ENCODE measurements at regions not wholly inside any gene's neighbourhood (a gene's known extent, or its start where the extent isn't known, plus 50 kb on each side); places are given as distances from the start of the nearest gene placed in this dataset.
"Not testable (repeated sequence)": the region's sequence is repeated elsewhere in the genome, so short reads cannot be mapped to it uniquely, and the experiment has no call there.

DNA sequence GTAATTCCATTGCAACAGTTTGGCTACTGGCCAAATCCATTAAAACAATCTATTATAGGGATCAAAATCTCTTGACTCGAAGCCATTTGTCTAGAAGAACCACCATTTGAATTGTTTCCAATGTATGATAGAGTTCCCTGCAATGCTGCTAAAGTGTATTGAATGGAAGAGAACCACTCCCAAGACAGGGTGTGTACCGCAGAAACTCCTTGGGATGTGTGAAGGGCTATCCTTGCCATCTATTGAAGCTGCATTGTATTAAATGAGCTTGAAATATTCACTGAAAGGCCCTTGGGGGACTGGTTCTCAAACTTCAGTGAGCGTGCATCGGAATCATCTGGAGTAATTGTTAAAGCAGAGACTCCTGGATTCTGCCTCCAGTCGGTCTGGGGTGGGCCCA lies 260.4 kb upstream of the MEIS1 start:
- no peak for DNase-seq (ENCODE audit: low spot score)

DNA sequence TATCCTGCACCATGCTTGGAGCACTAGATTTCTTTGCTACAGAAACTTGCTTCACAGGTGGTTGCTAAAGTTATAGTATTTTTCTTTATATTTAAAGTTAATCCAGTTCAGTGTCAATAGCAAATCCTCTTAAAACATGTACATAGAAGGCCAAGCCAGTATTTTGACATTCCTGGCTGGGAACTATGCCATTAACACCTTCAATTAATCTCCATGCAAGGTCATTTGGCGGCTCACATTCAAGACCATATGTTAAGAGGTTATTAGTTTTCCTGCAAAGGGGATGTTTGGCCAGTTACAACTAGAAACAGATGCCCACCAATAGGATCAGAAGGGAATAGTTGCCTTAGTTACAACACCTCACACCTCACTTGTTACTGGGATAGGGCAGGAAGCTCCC lies 261.3 kb upstream of the MEIS1 start:
- no peak for DNase-seq (ENCODE audit: low spot score)

DNA sequence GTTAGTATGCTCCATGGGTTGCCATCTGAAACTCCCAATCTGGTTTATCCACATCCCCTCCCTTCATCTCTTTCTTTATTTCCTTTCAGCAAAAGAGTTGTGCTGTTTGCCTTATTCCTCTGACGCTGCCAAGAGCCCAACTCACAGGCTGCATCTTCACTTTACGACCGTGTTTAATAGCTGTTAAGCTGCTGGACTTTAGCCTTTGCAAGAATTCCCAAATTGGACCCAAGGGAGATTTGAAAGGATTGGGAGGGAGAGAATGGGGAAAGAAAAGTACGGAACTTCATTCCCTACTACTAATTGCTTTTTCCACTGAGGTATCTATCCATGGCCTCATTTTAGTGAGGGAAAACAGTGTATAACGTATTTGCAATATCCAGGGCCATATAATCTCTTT lies 263.4 kb upstream of the MEIS1 start:
- DNase-seq (ENCODE audit: low spot score): no peak

DNA sequence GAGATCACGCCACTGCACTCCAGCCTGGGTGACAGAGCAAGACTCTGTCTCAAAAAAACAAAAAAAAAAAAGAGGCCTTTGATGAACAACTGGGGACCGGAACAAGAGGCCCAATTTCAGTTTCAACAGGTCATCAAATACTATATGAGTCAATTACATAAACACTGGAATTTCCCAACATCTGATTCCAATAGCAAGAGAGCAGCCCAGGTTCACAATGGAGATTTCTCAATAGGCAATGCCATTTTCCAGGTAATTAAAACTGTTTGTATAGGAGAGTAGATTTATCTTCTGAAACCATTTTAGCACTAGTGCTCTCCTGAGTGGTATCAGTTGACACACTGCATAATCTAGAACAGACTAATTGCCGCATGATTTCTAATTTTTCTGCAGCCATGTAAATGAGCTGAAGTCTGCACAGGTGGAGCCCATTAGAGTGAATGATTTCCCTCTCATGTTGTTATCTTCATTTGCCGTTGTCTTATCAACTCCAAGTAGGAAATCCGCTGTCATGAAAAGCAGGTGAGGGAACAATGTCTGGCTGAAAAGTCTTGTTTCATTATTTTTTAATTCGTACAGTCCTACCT lies 264.1 kb upstream of the MEIS1 start:
- DNase-seq (ENCODE audit: low spot score): no peak

DNA sequence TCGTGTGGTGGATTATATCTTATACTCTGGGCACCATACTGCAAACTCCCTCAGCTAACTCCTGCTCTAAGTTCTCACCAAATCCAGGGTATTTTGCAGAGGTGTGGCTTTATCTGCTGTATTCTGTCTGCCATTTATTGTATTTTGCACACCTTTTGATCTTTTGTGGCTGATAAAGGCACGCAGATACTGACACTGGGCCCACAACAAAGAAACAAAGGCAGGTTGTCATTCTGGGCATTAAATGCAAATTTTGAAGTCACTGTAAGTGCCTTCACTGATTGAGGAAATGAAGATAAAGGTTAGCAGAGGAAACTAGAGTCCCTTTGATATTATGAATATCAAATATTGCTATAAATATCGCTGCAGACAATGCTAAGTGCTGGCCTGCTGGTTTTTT lies 265.8 kb upstream of the MEIS1 start:
- DNase-seq (ENCODE audit: low spot score): no peak

DNA sequence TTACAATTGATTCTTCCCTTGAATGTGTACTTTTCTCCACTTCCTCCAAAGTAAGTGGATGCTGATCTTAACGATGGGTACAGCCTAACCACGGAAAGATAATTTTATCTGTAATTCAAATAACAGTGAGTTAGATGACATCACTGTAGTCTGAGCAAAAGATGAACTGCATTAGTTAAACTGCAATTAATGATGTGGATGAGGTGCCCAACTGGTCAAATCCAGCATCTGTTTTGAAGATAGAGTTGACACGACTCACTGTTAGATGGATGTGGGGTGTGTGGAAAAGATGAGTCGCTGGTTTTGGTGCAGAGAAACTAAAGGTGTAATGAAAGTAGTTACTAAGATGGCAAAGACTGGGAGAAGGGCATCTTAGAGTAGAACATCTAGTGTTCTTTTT lies 270.5 kb upstream of the MEIS1 start:
- no peak for DNase-seq (ENCODE audit: low spot score)

DNA sequence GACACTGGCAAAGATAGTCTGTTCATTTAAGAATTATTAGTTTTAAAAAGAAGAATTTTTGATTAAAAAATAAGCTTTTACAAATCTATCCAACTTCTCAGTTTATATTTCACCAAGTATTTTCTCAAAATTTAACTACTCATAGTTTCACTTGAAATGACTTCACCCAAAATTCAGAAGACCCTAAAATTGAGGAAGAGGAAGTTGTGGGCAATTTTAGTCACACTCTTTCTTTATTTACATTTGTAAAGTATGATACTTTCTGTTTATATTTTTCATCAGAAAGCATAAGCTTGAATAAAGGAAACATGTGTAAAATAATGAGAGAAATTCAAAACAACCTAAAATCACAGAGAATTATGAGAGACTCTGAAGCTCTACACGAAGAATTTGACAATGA lies 278.8 kb upstream of the MEIS1 start:
- no peak for DNase-seq (ENCODE audit: low spot score)

DNA sequence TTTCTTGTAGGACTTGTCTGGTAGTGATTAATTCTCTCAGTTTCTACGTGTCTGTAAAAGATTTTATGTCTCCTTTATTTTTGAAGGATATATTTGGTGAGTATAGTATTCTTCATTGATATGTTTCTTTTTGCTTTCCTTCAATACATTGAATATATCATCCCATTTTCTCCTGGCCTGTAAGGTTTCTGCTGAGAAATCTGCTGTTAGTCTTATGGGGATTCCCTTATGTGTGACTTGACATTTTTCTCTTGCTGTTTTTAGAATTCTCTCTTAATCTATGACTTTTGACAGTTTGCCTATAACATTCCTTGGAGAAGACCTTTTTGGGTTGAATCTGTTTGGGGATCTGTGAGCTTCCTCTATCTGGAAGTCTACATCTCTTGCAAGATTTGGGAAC lies 281.0 kb upstream of the MEIS1 start:
- DNase-seq (ENCODE audit: low spot score): no peak

DNA sequence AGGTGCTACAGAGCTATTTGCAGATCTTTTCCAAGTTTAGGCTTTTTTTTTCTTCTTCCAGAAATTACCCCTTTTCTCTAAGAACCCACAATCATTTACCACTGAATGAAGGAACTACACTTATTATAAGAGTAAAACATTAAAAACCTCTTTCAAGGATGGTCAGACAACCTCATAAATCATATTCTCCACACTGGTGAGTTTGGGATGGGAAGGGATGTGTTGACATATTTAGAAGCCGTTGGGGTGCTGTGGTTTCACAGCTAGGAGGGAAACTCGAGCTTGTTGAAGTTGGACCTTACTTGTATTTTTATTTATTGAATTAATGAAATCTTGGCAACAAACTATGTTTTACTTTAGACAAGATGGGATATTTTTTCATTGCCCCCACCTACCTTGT lies 289.4 kb upstream of the MEIS1 start:
- no peak for DNase-seq (ENCODE audit: low spot score)

DNA sequence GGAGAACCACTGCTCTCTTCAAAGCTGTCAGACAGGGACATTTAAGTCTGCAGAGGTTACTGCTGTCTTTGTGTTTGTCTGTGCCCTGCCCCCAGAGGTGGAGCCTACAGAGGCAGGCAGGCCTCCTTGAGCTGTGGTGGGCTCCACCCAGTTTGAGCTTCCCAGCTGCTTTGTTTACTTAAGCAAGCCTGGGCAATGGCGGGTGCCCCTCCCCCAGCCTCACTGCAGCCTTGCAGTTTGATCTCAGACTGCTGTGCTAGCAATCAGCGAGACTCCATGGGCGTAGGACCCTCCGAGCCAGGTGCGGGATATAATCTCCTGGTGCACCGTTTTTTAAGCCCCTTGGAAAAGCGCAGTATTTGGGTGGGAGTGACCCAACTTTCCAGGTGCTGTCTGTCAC lies 290.6 kb upstream of the MEIS1 start:
- not testable (repeated sequence) for DNase-seq (ENCODE audit: low spot score)

DNA sequence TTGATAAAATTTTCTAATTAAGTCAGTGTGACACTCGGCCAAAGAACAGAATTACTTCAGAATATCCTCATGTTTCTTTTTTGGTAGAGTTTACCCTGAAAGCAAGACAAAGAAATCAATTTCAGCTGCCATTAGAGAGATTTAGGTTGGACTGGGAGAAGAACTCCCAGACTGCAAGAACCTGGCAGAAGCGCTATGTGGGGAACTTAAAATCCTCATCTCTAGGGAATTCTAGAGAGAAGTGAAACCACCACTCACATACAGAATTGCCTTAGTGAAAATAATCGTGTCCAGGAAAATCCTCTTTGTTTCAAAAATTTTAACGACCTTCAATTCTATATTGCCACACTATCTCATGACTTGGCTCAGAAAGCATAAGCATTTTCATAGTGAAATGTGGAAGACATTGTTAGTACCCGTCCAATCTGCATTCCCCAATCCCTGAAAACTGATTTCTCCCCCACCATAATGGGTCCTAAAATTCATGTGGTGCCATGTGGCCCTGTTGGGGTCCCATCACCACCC lies 297.3 kb upstream of the MEIS1 start:
- DNase-seq (ENCODE audit: low spot score): no peak

DNA sequence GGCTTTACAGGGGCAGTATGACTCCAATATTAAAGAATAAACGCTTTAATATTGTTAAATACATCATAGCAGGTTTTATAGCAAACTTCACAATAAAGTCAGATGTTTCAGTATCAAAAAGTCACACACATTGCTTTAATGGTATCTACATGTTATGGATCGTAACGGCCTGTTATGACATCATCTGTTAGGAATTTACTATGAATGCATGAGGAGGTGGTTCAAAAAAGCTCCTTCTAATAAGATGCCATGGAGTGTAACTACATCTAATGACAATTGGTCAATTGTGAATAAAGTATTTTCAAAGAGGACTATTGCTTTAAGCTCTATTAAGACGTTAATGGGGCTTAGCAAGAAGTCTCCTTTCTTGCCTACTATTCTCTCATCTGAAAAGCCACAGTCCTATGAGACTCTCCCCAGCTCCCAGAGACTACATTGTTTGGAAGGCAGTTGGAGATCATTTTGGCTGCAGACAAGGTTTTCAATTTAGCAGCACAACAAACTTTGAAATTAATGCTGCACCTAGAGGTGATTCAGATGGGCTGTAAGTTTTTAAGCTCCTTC lies 300.7 kb upstream of the MEIS1 start:
- no peak for DNase-seq (ENCODE audit: low spot score)

DNA sequence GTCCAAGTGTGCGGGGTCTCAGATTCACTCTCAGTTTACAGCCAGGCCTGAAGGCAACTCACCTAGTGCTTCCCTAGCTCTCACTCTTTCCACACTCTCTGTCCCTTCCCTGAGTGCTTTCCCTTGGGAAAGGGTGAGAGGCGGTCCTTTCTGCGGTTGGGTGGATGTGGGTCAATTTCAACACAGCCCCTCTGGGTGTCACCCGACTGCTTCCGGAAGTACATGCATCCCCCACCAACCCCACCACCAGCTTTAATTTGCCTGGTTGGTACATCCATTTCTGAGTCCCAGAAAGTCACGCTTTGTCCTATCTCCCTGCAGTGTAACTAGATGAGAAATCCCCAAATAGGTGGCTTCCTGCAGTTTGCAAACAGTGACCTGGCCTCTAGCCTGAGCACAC lies 307.3 kb upstream of the MEIS1 start:
- DNase-seq (ENCODE audit: low spot score): no peak

DNA sequence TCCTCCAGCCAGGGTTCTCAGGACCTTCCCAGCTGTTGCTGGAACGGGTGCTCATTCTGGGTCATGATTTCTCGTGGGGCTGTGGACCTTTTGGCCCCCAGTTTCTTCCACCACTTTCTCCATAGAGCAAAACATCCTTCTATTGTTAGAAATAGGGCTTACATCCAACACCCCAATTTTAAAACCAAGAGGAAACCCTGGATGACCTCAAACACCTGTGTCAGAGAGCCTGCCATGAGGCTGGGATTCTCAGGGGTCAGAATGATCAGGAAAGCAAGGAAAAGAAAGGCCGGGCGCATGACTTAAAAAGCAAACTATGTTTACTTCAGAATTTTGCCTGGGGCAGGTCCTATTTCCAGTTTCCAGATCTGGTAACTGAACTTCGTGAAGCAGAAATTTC lies 307.9 kb upstream of the MEIS1 start:
- no peak for DNase-seq (ENCODE audit: low spot score)

DNA sequence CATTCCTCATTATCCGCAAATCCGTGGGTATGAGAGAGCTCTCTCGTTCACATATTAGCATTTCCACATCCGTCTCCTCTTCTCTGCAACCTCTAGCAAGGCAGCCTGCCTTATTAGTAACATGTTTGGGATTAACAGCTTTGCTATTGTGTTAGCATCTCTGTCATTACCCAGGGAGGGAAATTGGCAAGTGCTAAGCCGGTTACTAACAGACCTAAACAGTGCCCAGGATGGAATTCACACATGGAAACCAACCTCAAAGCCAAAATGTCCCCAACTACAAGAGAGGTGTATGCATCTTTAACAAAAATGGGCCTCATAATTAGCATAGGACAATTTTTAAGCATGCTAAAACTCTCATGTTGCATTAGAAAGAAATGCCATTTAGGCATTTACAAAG lies 309.0 kb upstream of the MEIS1 start:
- DNase-seq (ENCODE audit: low spot score): no peak

DNA sequence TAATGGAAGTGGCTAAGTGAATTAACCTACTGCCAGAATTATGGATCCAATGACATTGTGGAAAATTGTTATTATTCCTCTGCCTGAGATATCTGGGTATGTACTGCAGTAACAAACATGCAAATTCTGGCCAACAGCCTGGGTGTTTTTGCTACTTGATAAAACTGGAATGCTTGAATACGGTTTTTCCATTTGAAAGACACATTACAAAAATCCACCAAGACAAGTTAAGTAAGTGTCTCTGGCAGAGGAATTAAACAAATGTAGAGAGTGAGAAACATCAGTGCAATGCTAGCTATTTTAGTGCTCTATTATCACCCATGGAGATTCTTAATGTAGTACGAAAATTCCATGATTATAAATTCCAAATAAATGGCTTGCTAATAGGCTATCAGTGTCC lies 312.4 kb upstream of the MEIS1 start:
- no peak for DNase-seq (ENCODE audit: low spot score)

DNA sequence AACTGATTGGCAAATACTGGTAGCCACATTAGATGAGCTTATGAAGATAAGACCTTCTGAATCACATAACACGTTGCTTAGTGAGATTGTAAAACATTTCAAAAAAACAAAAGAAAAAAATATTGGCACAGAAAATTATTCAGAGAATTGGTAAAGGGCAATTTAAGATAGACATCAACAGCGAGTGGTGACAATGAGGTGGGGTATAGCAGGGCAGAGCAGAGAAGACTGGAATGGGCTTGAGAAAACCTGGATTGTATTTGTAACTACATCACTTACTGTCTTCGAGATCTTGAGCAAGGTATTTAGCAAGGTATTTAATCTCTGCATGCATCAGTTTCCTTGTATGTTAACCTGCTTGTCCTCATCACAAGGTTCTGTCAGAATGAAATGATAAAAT lies 313.0 kb upstream of the MEIS1 start:
- no peak for DNase-seq (ENCODE audit: low spot score)

DNA sequence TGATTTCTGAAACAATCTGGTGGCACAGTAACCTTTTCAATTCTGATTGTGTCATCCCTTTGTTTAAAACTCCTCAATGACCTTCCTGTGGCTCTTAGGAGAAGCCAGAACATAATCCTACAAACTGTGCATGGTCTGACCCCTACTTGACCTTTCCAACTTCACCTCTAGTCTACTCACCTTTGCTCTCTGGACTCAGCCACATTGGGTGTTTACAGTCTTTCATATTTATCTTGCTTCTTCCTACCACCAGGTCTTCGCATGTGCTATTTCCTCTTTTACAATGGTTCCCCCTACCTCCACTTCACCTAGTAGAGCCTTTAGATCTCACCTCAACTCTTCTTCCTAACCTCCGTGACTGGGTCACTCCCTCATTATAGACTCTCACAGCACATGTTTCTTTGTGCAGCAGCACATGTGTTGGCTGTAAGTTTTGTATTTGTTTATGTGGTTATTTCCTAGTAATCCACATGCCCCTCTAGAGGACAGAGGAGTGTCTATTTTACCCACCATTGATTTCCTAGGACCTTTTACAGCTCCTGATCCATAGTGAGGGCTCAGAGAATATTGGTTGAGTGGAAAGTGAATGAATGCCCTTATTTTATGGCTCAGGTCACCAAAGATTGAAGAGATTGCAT lies 320.8 kb upstream of the MEIS1 start:
- DNase-seq (ENCODE audit: low spot score): no peak

DNA sequence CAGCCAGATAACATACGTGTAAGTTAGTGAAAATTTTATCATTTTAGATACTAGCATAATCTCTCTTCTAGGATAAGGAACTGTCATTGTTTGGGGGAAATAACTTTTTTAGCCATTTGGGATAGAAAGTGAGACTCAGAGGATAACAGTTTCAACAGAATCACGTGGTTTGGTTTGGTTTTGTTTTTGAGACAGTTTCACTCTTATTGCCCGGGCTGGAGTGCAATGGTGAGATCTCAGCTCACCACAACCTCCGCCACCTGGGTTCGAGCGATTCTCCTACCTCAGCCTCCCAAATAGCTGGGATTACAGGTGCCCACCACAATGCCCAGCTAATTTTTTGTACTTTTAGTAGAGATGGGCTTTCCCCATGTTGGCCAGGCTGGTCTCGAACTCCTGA lies 323.2 kb upstream of the MEIS1 start:
- DNase-seq (ENCODE audit: low spot score): no peak

DNA sequence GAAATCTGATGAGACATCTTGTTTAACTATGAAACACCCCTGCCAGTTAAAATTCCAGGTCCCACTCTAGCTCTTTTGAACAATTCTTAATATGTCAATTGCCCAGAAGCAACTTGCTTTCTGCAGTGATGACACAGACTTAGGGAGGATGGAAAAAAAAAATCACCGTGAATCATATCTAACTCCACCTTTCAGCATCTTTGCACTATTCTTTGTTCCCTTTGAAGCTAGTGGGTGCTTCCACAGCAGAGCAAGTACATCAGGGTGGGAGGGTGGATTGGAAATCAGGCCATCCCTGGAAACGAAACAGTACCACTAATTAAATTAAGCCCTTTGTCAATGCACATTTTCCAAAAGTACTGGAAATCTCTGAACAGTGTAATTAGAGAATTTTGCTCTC lies 324.3 kb upstream of the MEIS1 start:
- DNase-seq (ENCODE audit: low spot score): no peak

DNA sequence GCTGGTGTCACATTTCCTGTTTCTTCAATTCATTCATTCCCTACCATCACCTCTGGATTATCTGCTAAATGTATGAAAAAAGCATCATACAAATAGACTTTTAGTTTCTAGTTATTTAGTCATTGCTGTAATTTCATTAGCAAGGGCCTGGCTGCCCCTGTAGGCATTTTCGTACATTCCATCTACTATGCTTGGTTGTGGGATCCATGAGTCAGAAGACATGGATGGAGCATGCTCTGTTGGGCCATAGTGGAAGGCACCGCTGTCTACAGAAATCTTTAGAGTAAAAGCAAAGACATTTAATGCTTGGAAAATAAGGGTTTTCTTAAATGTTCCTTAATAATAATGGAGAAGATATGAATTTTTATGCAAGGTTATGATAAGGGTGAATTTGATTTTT lies 324.8 kb upstream of the MEIS1 start:
- DNase-seq (ENCODE audit: low spot score): no peak

DNA sequence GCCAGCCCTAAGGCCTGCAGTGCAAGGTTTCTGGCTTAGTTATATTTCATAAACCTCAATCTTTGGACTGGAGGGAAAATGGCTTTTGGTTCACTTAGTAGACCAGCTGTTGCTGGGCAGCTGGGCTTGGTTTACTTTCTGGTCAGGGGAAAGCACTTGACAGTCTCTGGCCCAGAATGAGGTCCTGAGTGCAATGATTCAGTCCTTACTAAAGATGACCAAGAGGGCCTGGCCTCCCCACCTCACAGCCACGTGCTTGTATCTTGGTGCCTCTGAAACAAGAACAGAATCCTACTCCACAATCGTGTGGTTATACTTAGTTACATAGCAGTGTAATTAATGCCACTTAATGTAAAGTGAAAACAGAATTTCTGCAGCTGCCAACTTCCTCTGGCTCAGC lies 325.5 kb upstream of the MEIS1 start:
- DNase-seq (ENCODE audit: low spot score): no peak

DNA sequence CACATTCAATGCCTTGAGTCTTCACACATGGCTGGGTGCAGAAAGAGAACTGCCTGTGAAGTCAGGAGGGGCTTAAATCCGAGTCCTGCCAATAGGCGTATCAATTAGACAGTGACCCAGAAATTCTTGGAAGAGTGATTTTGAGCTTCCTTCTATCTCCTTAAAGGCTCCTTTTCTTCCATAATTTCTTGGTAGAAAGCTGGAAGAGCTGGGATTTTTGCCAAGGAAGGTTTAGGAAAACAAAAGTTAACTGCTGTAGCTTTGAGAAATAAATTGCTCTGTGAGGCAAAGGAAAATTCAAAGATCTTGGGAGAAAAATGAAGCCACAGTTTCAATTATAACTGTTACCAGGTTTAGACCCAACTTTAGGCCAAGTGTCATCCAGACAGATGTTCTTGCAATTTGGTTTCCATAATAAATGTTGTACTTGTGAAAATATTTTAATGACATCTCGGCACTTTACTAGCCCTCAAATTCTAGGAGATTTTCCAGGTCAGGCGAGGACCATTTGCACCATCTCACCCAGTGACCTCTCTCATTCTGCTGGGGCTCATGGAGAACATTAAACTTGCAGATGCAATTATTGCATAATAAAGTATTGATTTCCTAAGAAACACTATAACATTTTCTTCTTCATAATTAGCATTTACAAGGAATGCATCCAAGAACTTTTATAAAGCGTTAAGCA lies 329.7 kb upstream of the MEIS1 start:
- no peak for DNase-seq (ENCODE audit: low spot score)
